UCSD-AML1 (cell line): ENCODE measurements at regions not wholly inside any gene's neighbourhood (a gene's known extent, or its start where the extent isn't known, plus 50 kb on each side); places are given as distances from the start of the nearest gene placed in this dataset.

Experiments used
- DNase-seq: peaks from one replicate; lab custom pipeline; 2025; ENCODE audit not compliant: unreplicated experiment; lab: John Stamatoyannopoulos, UW

GRCh38 chr2:120863146-120863545, 127.5 kb downstream of the GLI2 start:
- DNase-seq, result no peak

DNA sequence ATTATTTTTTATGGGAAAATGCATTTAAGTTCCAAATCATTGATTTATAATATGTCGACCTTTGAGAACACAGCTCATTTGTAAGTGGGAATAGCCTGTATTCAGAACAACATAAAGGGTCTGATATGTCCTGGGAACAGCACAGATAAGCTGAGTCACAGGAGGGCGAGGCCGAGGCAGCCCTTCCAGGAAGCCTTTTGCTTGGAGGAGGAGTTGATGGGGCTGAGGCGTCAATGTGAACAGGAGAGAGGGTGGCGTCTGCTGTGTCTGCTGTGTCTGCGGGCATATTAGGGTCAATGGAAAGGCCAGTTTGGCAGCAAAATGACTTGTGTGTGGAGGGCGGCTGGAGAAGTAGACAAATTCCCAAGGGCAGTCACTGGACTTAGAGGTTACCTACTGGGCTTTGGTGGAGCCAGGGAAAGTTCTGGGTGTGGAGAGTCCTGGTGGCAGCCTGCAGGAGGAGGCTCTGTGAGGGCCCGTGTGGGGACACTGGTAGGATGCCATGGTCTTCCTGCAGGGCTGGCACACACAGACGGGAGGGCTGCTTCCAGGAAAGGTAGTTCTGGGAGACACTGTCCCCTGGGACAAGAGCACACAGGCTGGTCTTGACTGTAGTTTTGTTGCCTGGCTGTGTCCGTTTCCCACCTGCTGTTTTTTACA, 128.1 kb downstream of the GLI2 start:
- no peak for DNase-seq

- DNase-seq, result no peak
These were observed 129.3 kb downstream of the GLI2 start for GRCh38 chr2:120864981-120865380.

GRCh38 chr2:120865656-120866055, 130.0 kb downstream of the GLI2 start:
- DNase-seq, result no peak

GRCh38 chr2:120866071-120866470, 130.4 kb downstream of the GLI2 start:
- DNase-seq, result no peak

- DNase-seq, result no peak
These were observed 130.9 kb downstream of the GLI2 start for GRCh38 chr2:120866483-120867140.

GRCh38 chr2:120867290-120868241, 131.9 kb downstream of the GLI2 start:
- no peak for DNase-seq

DNA sequence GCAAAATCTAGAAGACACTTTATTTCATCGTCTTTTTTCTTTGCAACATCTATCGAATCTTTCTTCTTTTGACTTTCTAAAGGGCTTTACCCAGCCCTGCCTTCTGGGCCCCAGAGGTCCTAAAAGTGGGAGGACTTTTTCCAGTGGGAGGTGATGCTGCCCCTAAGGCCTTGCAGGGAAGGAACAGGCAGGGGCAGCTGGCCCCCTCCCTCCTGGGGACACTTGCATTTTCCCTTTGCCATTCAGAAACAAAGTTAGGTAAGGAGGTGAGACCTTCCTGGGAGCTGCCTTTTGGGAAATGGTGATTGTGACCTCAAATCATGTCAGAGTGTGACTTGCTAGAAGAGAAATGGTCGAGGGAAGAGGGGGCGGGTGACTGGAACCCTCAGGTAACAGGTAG, 132.7 kb downstream of the GLI2 start:
- DNase-seq, result no peak

DNA sequence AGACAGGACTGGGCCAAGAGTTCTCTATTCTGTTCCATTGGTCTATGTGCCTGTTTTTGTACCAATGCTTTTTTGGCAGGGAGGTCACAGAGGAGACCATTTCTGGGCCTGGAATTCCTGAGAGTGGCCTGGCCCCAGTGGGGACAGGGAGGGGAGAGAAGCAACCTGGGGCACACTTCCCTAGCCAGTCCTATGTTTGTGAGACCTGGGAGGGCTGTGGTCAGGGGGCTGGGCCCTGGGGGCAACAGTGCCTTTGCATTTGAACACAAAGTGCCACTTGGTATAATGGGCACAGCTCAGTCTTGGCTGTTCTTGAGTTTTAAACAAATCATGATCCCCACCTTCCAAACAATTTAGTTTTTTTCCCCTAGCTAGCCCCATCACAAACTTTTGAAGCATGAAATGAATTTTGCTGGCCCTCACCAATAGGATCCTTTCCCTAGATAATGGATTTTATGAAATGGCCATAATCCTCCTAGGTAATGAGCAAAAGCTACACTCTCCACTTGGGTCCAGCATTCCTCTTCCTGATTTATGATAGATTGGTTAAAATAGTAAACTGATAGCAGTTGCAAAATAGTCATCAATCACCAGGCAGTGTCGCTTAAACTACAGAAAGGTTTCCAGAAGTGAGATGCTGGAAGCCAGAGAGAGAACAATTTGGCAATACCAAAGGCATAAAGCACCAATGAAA, 133.5 kb downstream of the GLI2 start:
- DNase-seq, result no peak

- no peak for DNase-seq
These were observed 134.2 kb downstream of the GLI2 start for GRCh38 chr2:120869730-120870466.

GRCh38 chr2:120870467-120870788, 134.8 kb downstream of the GLI2 start:
- DNase-seq, result no peak

GRCh38 chr2:120871016-120871635, 135.5 kb downstream of the GLI2 start:
- DNase-seq, result no peak

DNA sequence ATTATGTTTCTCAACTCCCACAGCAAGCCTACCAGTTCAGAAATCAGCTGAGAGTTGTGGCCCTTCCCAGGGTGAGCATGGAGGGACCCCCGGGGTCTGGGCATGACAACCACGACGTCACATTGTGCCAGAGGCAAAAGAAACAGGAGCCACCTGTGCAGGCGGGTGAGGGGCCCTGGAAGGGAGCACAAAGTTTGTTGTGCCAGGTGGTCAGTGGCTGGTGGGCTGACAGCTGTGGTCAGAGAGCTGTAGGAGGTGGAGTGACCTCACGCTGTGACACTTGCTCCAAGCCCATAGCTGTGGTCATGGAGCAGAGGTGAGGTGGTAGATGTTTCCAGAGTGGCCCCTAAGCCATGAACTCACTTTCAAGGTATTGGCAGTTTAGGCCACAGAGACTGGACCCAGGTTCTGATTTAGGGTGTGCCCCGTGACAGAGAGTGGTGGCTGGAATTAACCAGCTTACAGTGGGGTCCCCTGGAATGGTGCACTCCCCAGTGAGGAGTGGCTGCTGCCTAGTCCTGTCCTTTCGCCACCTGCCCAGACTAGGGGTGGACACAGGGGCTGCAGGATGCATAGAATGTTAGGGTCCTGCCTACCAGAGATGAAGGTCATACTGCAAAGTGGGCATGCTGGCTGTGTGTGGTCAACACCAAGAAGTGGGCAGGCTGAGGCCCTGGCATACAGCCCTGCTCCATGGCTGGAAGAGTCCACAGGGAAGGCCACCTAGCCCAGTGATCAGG, 136.4 kb downstream of the GLI2 start:
- DNase-seq, result no peak

GRCh38 chr2:120873958-120874887, 138.6 kb downstream of the GLI2 start:
- no peak for DNase-seq

- DNase-seq, result no peak
These were observed 139.2 kb downstream of the GLI2 start for GRCh38 chr2:120874888-120875275.

- no peak for DNase-seq
These were observed 139.8 kb downstream of the GLI2 start for GRCh38 chr2:120875431-120875830.

DNA sequence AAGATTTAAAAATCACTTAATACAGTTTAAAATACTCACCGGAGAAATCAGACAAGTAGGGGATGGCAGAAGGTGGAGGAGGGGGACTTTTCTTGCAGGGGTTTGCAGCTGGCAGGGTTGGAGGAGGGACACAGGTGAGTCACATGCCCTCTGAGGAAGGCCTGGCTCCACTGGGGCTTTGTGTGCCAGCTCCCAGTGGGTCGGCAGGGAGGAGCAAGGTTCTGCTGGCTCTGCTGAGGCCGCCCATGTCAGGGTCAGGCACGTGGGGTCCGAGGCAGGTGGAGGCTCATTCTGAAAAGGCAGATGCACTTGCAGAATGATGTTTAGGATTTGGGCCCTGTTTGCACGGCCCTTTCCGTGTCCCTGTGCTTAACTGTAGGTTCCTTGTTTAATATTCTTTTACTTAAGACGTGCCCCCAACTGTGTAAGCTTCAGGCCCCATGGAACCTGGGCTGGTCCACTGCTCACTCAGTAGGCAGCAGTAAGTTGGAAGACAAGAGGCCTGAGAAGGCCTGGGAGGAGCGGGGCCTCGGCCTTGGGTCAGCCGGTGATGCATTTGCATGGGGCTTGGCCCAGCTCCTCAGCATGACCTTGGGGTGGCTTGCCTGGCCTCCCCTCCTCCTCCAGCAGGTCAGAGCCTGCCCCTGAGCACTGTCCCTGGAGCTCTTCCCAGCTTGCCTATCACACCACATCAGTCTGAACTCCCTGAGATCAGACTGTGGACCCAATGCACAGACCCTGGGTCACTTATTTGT, 141.0 kb downstream of the GLI2 start:
- no peak for DNase-seq

- DNase-seq, result no peak
These were observed 141.7 kb downstream of the GLI2 start for GRCh38 chr2:120877409-120877808.
